ENCODE measurements at regions not wholly inside any gene's neighbourhood (a gene's known extent, or its start where the extent isn't known, plus 50 kb on each side); places are given as distances from the start of the nearest gene placed in this dataset.

- intact Hi-C loops (cut with DNase I; ENCODE audit: low total_unique reads) = no loop called here
- WGBS, 2 donors = 90 to 94% methylated on average over 2 of the region's 2 CpGs
- Histone ChIP-seq H3K9me3 (no peaks in the 10 kb centered on the region), H3K36me3 (ENCODE audit: low read depth, missing control alignments) (no peaks in the 10 kb centered on the region), H3K4me1 (no peaks in the 10 kb centered on the region), H3K27me3 (no peaks in the 10 kb centered on the region), H3K27ac (no peak overlapping the region), H3K4me3 (no peak overlapping the region)
- DNase-seq = no peak
- no peak for TF ChIP-seq POLR2A (IDR thresholded peaks at IDR 0.05)
- TF ChIP-seq CTCF (IDR thresholded peaks at IDR 0.05) = no peak
Measured at GRCh38 chrX:20445109-20445508, 178.4 kb upstream of the RPS6KA3 start.

- Histone ChIP-seq H3K27me3 (no peaks in the 10 kb centered on the region), H3K27ac (no peak overlapping the region), H3K36me3 (ENCODE audit: low read depth, missing control alignments) (no peaks in the 10 kb centered on the region), H3K4me3 (no peak overlapping the region), H3K4me1 (no peaks in the 10 kb centered on the region), H3K9me3 (no peaks in the 10 kb centered on the region)
- DNase-seq = peak; percentile 84
- peak in 2 of 3 experiments; percentile 24 to 32 for TF ChIP-seq CTCF (IDR thresholded peaks at IDR 0.05)
- no peak for TF ChIP-seq POLR2A (IDR thresholded peaks at IDR 0.05)
- WGBS, 2 donors = 32 to 47% methylated on average over 3 of the region's 3 CpGs
- intact Hi-C loops (cut with DNase I; ENCODE audit: low total_unique reads) = no loop called here
Measured at GRCh38 chrX:20442597-20442996, 175.9 kb upstream of the RPS6KA3 start.

GRCh38 chrX:20441123-20441522 is 174.4 kb upstream of the RPS6KA3 start:
- H3K4me3 ChIP-seq = no peak overlapping the region
- H3K27ac ChIP-seq = no peak overlapping the region
- intact Hi-C loops (cut with DNase I; ENCODE audit: low total_unique reads) = no loop called here
- H3K9me3 ChIP-seq = no peaks in the 10 kb centered on the region
- no peak for TF ChIP-seq POLR2A (IDR thresholded peaks at IDR 0.05)
- no peak for TF ChIP-seq CTCF (IDR thresholded peaks at IDR 0.05)
- no peak for DNase-seq
- H3K36me3 ChIP-seq (ENCODE audit: low read depth, missing control alignments) = no peaks in the 10 kb centered on the region
- H3K27me3 ChIP-seq = no peaks in the 10 kb centered on the region
- H3K4me1 ChIP-seq = no peaks in the 10 kb centered on the region
- 90 to 94% methylated on average over 1 of the region's 1 CpG for WGBS, 2 donors

- 85 to 90% methylated on average over 9 of the region's 9 CpGs for WGBS, 2 donors
- no peak overlapping the region for H3K4me3 ChIP-seq
Measured at GRCh38 chrX:20438871-20439526, 172.3 kb upstream of the RPS6KA3 start.

More at GRCh38 chrX:20438871-20439526, 172.3 kb upstream of the RPS6KA3 start:
- Histone ChIP-seq H3K27ac (no peak overlapping the region), H3K27me3 (no peaks in the 10 kb centered on the region), H3K4me1 (no peaks in the 10 kb centered on the region), H3K36me3 (ENCODE audit: low read depth, missing control alignments) (no peaks in the 10 kb centered on the region), H3K9me3 (no peaks in the 10 kb centered on the region)
- intact Hi-C loops (cut with DNase I; ENCODE audit: low total_unique reads) = no loop called here
- no peak for DNase-seq
- TF ChIP-seq POLR2A (IDR thresholded peaks at IDR 0.05) = no peak
- no peak for TF ChIP-seq CTCF (IDR thresholded peaks at IDR 0.05)
